ENCODE measurements at regions not wholly inside any gene's neighbourhood (a gene's known extent, or its start where the extent isn't known, plus 50 kb on each side); places are given as distances from the start of the nearest gene placed in this dataset.

DNA sequence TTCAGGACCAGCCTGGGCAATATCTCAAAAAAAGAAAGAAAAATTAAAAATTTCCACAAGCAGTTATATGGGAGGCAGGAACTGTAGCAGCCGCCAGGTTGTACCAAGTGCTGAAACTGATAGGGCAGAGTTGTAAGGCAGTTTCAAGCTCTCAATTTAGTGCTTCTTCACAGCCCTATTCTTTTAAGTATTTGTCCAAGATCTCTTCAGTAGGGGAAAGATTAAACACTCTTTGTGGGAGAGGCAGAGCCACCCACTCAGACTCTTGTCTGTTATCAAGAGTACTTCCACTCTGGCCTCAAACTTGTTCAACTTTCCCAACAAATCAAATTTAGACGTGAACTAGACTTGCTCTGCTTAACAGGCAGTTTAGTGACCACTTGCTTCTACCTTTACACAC lies 228.7 kb downstream of the REEP3 start:
- no peak for DNase-seq

GRCh38 chr10:63751836-63752235 lies 230.6 kb downstream of the REEP3 start:
- DNase-seq = no peak

DNA sequence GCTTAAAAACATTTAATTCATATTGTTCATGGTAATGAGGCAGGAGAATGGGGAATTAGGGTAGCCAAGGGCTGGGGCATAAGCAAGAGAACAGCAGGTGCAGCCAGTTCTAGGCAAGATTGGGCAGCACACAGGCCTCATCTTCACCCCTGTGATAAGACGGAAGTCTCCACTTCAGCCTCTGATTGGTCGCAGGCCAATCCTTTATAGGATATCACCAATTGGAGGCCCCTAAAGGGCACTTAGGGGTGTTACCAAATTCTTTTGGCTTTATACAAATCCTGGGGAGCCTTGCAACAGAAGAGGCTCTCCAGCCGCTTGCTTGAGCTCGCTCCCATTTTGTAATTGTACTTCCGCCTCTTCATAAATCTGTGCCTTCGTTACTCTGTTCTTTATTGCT lies 231.1 kb downstream of the REEP3 start:
- DNase-seq = no peak

DNA sequence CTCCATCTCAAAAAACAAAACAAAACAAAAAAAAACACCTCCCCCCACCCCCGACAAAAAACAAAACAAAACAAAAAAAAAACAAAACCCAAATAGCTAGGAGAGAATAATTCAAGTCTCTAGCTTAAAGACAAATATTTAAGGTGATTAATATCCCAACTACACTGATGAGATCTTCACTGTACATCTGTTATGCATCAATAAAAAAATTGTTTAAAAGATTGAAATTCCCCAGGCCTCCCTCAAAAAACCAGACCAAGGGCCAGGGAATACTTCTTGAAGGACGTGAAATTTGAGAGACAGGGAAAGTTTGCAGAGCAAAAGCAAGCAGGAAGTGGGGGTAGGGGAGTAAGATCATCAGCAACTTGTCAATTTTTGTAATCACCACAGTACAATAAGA lies 232.6 kb downstream of the REEP3 start:
- no peak for DNase-seq

DNA sequence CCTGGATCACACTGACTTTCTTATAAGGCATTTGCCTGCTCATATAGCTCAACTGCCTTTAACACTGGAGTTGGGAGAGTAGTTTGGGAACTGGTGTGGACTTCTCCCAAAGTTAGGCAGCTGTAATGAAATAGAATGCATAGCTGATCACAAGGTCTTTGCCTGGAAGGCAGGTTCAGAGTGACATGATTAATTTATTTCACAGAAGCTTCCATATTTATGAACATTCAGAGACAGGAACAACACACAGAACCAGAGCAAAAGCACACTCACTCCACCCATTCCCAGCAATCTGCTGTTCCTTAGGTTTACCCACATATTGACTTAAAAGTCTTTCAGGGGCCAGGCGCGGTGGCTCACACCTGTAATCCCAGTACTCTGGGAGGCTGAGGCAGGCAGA lies 234.2 kb downstream of the REEP3 start:
- DNase-seq = no peak

DNA sequence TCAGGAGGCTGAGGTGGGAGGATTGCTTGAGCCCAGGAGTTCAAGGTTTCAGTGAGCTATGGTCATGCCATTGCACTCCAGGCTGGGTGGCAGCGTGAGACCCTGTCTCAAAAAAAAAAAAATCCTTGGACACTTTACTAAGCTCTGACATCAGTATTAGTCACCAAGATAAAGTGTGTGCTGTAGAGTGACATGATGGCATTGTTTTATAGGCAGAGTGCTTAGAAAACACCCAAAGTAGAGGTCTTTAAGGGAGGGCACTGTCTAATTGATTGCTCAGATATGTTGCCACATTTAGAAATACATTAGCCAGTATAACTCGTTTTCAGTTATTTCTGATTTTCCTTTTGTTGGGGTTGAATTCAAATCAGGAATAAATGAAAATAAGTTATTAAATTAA lies 235.9 kb downstream of the REEP3 start:
- DNase-seq = no peak

DNA sequence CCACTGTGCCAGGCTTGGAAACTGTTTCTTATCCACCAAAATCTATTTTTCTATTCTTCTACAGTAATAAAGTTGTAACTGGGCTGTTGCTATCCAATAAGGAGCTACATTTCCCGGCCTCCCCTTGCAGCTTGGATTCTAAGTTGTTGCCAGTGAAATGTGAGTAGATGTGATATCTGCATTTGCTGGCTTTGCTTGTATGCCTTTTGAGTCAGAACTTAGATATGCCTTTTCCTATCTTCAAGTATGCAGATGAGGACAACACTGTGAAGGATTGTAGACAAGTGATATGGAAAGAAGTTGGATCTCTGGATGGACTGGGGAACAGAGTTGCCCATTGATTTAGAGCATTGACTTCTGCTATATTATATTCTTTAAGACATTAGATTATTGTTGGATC lies 236.9 kb downstream of the REEP3 start:
- no peak for DNase-seq

DNA sequence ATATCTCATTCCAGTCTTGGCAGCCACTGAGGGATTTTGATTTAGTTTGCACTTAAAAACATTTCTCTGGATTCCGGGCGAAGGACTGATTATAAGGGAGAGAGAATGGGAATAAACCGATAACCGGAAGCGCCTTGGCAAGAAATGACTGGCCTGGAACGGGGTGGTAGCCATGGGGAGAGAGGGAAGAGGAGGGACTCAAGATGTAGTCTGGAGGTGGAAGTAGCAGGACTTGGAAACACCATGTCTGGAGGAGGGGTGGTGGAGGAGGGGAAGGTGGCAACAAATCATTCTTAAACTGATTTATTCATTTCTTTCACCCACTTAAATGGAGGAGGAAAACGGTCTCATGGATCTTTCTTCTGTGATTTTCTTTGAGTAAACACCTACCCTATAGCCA lies 238.1 kb downstream of the REEP3 start:
- no peak for DNase-seq

DNA sequence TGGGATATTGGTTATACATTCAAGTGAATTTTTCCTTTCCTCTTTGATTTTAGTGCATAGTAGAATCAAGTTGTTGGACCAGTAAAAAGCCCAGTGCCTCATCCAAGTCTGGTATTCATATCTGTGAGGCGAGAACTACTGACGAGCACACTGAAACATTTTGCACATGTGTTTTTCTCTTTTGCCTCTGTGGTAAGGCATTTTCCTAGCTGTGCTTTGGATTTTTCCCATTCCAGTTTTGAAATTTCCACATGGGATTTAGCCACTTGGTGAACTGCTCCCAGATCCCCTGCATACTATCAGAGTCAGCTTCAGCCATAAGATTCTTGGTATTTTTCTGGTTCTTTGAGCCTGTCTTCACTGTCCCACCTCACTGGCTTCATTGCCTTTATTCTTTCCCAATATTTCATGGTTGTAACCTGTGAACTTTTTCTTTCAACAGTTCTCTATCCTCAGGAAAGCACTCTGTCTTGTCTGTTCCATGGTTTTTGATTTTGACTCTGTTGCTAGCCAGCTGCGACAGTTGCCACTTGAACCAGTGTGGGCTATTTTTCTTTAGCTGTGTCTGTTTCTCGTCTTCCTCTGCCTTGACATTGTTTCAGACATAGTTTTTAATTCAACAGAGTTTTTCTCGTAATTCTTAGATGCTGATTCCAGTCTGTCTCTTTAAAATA lies 239.0 kb downstream of the REEP3 start:
- no peak for DNase-seq

DNA sequence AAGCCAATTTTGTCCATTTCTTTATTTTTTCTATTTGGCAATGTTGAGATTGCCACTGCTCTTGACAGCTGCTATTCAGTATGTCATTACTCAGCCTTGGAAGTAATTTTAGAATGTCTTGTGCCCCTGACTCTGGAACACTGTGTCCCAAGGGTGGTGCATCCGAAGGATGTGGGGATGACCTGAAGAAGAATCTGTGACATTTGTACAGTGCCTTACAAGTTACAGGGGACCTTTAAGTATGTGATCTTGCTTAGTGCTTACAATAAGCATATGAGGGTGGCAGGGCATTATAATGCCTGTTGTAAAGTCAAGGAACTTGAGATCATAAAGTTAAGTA lies 239.5 kb downstream of the REEP3 start:
- no peak for DNase-seq

GRCh38 chr10:63761243-63761642 lies 240.0 kb downstream of the REEP3 start:
- DNase-seq = no peak

- DNase-seq = no peak
Measured at GRCh38 chr10:63763744-63764143, 242.5 kb downstream of the REEP3 start.

GRCh38 chr10:63765126-63765525 lies 243.9 kb downstream of the REEP3 start:
- no peak for DNase-seq

- no peak for DNase-seq
Measured at GRCh38 chr10:63766745-63767137, 245.5 kb downstream of the REEP3 start.

- no peak for DNase-seq
Measured at GRCh38 chr10:63767138-63767801, 246.1 kb downstream of the REEP3 start.

DNA sequence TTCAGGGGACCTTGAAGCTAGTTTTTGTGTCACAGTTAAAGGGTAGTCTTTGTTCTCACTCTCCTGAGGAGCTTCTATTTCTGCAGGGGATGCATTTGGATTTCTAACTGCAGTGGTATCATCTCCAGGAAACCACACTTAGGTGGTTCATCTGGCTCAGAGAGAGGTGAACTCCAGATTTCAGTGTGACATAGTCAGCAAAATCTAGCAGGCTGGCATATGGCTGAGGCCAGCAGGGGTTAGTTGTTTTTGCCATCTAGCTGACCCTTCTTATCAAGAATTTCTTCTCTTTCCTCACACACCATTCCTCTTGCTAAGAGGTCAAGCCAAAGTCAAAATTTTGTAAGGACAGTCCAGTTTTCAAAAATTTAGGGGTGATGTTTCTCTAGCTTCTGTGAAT lies 248.2 kb downstream of the REEP3 start:
- DNase-seq = no peak

GRCh38 chr10:63770523-63770922 lies 249.3 kb downstream of the REEP3 start:
- no peak for DNase-seq

DNA sequence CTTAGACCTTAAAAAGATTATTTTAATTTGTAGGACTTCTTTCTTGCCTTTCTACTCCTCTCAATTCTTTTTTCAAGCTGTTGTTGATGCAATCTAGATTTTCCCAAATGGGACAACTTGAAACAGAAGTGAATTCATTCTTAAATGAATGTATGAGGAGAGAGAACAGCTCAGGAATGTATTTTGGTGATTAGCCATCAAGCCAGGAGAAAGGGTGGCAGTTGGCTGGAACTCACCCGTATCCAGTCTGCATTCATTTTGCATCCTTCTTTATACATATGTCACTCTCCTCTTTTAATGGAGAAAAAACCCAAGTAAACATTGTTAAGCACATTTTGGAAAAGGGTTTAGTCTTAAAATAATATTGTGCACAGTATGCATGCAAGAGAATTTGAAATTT lies 251.3 kb downstream of the REEP3 start:
- no peak for DNase-seq

DNA sequence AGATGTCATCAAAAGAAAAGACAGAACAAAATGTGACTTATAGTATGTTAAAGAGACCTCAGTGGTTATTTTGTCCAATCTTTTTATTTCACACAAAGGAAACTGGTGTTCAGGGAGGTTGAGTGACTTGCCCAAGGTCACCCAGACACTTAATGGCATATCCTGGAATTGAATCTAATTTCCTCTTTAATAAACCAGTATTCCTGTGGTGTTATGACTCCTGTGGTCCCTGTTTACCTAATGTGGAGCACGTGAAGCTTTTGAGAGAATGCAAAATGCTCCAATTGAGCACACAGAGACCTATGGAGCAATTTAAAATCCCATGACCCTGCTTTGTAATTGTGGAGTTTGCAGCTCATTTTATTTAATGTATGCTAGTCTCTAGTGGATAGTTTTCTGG lies 251.9 kb downstream of the REEP3 start:
- no peak for DNase-seq

DNA sequence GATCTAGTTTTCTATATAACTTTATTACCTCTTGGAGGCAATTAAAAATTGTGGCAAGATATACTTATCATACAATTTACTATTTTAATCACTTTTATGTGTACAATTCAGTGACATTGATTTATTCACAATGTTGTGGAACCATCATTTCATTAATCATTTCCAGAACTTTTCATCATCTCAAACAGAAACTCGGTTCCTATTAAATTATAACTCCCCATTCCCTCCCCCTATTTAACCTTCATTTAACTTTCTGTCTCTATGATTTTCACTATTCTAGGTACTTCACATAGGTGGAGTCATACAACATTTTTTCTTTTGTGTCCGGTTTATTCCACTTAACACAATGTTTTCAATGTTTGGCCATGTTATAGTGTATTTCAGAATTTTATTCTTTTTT lies 252.8 kb downstream of the REEP3 start:
- DNase-seq = no peak

- no peak for DNase-seq
Measured at GRCh38 chr10:63780101-63780500, 258.9 kb downstream of the REEP3 start.

GRCh38 chr10:63781226-63781625 lies 260.0 kb downstream of the REEP3 start:
- no peak for DNase-seq

DNA sequence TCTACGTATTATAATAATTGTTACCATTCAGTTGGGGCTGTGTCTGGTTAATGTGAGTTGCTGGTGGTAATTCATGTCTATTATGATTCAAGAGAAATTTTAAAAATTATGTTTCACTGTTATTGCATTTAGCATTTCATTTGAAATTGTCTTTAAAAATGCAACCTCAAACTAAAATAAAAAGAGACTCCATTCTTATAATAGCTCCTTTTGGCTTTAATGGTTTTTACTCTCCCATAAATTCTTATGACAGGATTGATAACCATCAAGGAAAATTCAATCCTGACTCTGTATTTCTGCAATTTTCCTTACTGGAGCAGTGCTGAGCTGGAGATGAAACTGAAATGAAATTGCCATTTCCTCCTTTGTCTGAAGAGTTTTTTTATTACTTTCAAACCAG lies 262.7 kb downstream of the REEP3 start:
- no peak for DNase-seq

GRCh38 chr10:63788152-63788821 lies 267.1 kb downstream of the REEP3 start:
- DNase-seq = no peak

Data from activated CD8-positive, alpha-beta memory T cell treated with anti-CD3 and anti-CD28 coated beads, Interleukin-2, amount 50 U/mL, for 48 hours (primary cell).